Hindlimb muscle (tissue), 1 donor: ENCODE measurements at regions not wholly inside any gene's neighbourhood (a gene's known extent, or its start where the extent isn't known, plus 50 kb on each side); places are given as distances from the start of the nearest gene placed in this dataset.

Experiments
- DNase-seq: peaks from one replicate; pipeline ENCODE4 v3.0.0-alpha.2; 2013

- no peak for DNase-seq
Observed at GRCh38 chr5:125011947-125012346, 265.5 kb upstream of the ZNF608 start.

- no peak for DNase-seq
Observed at GRCh38 chr5:125012727-125013451, 266.4 kb upstream of the ZNF608 start.

GRCh38 chr5:125014202-125014601 is 267.8 kb upstream of the ZNF608 start:
- no peak for DNase-seq

- DNase-seq, result no peak
Observed at GRCh38 chr5:125017796-125018195, 271.4 kb upstream of the ZNF608 start.

GRCh38 chr5:125023673-125024072 is 277.2 kb upstream of the ZNF608 start:
- DNase-seq, result no peak

- no peak for DNase-seq
Observed at GRCh38 chr5:125026867-125027731, 280.7 kb upstream of the ZNF608 start.

- no peak for DNase-seq
Observed at GRCh38 chr5:125032286-125032685, 285.8 kb upstream of the ZNF608 start.

GRCh38 chr5:125033602-125034001 is 287.2 kb upstream of the ZNF608 start:
- DNase-seq, result no peak

- no peak for DNase-seq
Observed at GRCh38 chr5:125034331-125034730, 287.9 kb upstream of the ZNF608 start.

GRCh38 chr5:125036494-125036893 is 290.1 kb upstream of the ZNF608 start:
- no peak for DNase-seq

GRCh38 chr5:125037020-125037419 is 290.6 kb upstream of the ZNF608 start:
- DNase-seq, result no peak

- no peak for DNase-seq
Observed at GRCh38 chr5:125037530-125037929, 291.1 kb upstream of the ZNF608 start.

- DNase-seq, result no peak
Observed at GRCh38 chr5:125038477-125038876, 292.0 kb upstream of the ZNF608 start.

GRCh38 chr5:125041798-125042197 is 295.4 kb upstream of the ZNF608 start:
- no peak for DNase-seq

GRCh38 chr5:125042261-125042890 is 295.9 kb upstream of the ZNF608 start:
- DNase-seq, result no peak

GRCh38 chr5:125043781-125044391 is 297.4 kb upstream of the ZNF608 start:
- DNase-seq, result no peak

- no peak for DNase-seq
Observed at GRCh38 chr5:125044491-125045282, 298.2 kb upstream of the ZNF608 start.

GRCh38 chr5:125045646-125046045 is 299.2 kb upstream of the ZNF608 start:
- no peak for DNase-seq

- DNase-seq, result no peak
Observed at GRCh38 chr5:125046838-125047237, 300.4 kb upstream of the ZNF608 start.

- no peak for DNase-seq
Observed at GRCh38 chr5:125047871-125048270, 301.4 kb upstream of the ZNF608 start.

- DNase-seq, result no peak
Observed at GRCh38 chr5:125049721-125050702, 303.6 kb upstream of the ZNF608 start.
